NOMO-1 treated with dmso at 0.1 percent for 144 hours (cell line): ENCODE measurements at regions not wholly inside any gene's neighbourhood (a gene's known extent, or its start where the extent isn't known, plus 50 kb on each side); places are given as distances from the start of the nearest gene placed in this dataset.

Experiments
- DNase-seq: peaks from one replicate; lab custom pipeline; 2025; ENCODE audit not compliant: unreplicated experiment; lab: John Stamatoyannopoulos, UW

DNA sequence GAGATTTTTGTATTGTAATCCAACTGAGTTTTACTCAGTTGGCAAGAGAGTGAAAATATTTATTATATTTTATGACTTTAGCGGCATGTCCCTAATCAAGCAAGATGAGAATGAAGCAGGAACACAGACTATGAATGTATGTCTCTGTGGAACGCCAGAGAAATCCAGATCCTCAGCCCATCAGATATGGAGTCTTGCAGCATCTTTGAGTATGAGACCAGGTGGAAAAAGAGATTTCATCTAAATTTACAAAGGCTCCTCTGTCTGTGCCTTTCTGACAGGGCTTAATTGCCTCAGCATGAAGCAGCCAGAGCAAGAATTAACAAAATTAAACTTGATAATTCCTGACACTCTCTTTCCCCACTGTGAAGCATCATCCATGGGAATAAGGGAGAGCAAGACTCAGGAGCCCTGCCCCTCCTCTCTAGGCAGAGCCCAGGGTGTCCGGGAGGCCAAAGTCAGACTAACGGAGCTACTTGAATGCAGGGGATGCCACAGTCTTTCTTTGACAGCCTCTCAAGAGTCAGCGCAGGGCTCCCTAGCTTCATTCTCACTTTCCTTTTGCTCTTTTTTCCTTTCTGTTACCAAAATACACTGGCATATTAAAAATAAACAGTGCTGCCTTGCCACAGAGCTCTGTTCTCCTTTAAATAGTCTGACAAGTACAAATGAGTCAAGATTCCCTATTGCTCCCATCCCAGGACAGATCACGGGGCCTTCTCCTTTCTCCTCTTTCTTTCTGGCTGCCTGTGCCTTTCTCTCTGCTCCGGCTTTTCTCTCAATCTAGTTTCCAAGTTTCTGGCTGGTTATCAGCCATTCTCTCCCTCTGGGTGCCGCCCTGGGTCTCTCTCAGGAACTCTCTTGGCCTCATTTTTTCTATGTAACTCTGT, 132.2 kb upstream of the INHBA start:
- DNase-seq = no peak

DNA sequence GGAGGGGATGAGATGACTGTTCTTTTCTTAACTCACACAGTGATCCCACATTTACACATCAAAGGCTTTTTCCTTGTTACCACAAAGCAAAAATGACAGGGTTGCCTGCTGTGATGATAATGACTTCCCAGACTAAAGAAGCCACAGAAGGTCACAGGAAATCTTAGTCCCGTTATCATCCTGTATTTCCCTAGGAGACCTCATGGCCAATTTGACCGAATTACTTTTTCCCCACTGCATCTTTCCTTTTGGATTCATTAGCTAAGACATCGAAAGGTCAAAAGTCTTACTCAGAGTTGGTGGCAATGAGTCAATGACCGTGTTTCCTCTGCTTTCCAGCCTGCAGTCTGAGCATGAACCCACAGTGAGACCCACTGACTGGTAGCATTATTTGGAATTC, 130.1 kb upstream of the INHBA start:
- no peak for DNase-seq

DNA sequence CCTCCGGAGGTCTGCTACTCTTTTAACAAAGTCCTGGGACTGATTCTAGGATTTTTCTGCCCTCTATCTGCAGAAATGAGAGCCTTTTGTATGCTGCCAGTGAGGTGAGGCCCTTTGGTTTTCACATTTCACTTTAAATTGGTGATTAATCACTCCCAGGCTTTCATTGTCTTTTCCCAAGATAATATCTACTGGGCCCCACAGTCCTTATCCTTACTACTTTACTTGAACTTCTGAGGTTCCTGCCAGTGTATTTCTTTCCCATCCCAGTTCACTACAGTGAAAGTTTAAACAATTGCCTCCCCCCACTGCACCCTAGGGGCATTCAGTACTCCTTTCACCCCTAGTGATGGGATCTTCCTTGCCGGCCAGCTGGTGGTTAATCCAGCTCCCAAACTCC, 127.4 kb upstream of the INHBA start:
- no peak for DNase-seq

DNA sequence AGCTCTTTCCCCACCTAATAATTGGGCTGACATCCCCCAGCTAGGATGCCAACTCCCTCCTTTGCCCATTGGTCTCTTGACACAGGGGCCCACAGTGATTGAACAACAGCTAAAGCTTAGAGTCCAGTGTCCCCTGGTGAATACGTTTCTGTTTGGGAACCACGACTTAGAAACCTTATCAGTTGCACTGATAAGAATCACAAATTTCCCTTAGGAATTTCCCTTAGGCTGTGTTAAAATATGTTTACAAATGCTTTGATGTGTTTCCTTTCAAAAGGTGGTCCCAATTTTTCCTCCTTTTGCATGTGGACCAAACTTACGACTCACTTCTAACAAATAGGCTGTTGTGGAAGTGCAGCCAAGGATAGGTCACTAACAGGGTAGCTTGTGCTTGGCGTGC, 126.0 kb upstream of the INHBA start:
- DNase-seq = no peak

DNA sequence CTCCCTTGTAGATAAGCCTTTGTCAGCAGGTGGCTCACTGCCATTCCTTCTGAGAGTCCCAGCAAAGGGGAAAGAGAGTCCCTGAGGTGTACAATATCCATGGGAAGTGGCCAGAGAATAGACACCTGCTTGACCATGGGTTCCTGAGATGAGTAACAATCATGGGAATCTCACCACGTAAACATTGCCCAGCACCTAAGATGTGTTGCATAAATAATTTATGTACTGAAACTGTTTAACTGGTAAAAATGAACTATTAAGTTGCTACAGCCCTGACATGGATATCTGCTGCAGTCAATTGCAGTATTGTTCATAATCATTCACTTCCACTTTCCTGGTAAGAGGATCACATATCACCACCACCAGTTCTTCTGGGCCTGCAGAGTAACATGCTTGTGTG, 123.8 kb upstream of the INHBA start:
- DNase-seq = no peak

DNA sequence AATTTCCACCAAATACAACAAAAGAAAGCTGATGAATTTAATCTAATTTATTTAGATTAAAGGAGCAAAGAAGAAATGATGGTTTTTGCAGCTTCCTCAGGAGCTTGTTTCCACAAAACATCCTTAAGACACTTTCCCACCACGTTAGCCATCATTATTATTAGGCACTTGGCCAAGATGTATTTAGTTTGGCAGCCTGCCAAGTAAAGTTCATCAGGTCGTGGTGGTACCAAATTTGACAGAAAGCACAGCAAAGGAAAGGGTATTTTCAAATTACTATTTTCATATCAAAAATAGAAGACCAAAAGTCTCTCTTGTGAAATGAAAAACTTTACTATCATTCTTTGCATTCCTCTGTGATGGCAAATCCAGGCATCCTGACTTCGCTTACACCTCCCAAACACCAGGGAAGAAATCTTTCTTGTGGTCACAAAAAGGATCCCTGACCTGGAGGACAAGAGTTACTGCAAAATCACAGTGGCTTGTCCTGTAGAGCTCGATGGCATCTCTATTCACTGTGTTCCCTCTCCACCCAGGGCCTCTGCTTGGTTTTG, 123.1 kb upstream of the INHBA start:
- no peak for DNase-seq

DNA sequence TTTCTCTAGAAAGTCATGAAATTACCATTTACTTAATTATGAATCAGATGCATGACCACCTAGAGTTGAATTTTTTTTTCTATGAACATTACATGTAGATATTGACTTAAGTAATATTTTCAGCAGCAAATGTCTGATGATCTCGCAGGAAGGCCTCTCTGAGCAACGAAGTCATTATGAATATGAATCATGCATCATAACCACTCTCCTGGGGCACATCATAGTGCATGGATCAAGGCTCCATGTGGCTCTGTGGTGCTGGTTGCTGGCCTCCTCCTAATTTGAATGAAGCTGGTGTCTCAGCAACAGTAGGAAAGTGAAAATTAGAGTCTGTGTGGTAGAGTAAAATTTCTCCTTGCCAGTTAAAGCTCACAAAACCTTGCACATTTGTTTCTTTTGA, 121.4 kb upstream of the INHBA start:
- DNase-seq = no peak

DNA sequence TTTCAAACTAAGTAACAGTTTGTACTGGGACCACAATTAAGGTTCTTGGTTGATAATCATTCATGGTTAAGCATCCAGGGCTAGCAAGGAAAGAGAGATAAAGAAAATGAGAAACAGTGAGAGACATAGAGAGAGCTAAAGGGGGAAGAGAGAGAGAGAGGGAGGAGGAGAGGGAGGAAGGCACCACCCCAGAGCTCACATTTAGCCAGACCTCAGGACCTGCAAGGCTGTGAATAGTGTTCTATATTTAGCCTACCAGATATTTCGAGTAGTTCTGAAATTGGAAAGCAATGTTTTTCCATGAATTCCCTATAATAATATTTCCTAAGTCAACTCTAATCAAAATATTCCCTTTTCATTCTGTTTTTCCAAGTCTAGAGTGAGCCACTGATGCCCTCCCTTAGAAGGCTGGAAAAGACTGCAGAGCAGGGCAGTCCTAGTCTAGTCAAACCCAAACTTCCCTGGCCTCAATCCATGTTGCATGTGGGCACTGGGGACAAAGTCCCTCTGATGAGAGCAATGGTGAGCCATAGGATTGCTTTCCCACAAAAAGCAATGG, 119.4 kb upstream of the INHBA start:
- DNase-seq = no peak

DNA sequence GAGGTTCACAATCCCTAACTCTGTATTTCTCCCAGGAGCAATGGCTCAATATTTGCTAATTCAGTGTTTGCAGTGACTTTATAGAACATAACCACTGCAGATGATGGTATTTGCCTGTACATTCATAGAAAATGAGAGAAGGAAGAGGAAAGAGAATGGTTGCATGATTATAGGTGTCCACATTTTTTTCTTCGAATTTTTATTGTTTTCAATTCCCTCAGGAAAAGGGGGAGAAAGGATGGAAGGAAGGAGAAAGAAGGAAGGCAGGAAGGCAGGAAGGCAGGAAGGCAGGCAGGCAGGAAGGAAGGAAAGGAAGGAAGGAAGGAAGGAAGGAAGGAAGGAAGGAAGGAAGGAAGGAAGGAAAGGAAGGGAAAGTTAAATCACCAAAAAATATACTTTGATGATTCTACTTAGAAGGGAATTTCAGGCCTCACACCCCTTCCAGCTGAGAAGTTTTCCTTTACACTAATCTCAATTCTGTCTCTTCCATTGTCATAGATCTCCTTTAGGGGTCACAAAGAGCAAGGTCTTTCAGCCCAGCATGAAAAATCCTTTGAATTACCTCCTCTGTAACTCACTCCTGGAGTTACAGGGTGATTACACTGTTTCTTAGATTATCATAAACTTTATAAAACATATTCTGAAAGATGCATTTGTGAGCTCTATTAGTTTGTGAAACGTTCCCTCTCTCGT, 118.8 kb upstream of the INHBA start:
- no peak for DNase-seq

DNA sequence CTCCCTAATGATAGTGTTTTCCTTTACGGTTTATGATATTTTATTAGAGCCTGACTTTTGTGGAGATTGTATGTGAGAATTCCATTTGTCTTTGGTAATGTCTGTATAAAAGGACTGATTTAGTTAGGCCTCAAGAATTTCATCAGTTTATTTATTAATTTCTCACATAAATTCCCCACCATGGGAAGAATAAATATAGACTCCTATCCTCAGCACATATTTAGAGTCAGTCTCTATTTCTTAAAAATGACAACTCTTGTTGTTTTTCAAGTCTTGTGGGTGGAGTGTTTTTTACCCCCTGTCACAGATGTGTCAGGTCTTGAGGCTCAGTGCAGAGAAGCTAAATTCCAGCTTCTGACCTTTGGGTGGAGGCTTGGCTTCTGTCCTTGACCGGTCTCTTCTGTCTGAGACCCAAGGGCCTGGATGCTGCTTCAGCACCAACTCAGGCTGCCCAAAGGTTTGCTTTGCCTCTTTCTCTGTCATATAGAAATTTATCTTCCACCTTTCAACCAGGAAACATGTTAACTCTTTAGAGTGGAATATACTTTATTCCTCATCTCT, 117.3 kb upstream of the INHBA start:
- no peak for DNase-seq

DNA sequence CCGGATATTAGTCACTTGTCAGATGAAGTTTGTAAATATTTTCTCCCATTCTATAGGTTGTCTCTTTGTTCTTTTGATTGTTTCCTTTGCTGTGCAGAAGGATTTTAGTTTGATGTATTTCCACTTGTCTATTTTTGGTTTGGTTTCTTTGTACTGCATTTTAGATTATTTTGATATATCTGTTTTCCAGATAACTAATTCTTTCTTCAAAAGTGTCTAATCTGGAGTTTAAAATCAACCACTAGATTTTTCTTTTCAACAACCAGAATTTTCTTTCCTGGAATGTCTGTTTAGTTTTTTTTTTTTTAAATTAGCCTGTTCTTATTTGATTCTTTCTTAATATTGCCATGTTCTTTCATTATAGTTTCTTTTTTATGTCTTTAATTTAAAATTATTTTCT, 116.8 kb upstream of the INHBA start:
- DNase-seq = no peak

DNA sequence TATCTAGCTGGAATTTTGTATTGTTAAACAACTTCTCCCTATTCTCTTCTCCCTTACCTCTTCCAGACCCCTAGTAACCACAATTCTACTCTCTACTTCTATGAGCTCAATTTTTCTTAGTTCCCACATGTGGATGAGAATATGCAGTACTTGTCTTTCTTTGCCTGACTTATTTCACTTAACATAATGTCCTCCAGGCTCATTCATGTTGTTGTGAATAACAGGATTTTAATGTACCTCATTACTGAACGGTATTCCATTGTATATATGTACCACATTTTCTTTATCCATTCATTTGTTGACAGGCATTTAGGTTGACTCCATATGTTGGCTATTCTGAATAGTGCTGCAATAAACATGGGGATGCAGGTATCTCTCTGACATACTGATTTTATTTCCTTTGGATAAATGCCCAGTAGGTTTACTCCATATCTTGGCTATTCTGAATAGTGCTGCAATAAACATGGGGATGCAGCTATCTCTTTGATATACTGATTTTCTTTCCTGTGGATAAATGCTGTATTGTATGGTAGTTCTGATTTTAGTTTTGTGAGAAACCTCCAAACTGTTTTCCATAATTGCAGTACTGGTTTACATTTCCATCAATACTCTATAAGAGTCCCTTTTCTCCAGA, 116.0 kb upstream of the INHBA start:
- DNase-seq = no peak

DNA sequence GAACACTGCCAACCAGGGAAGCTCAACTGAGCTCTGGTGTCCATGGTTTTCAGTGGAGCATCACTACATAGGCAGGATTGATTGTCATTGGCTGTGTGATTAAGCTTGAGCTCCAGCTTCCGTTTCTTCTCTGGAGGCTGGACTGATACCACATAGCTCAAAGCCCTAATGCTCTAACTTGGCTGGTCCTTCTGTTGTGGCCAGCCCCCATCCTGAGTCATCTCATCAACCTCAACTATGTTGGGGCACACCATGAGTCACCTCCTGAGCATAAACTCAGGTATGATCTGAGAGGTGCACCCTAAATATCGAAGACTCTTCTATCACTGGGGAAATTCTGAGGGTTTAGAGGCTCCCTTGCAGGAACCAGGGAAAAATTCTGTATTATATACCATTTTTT, 114.5 kb upstream of the INHBA start:
- DNase-seq = no peak

DNA sequence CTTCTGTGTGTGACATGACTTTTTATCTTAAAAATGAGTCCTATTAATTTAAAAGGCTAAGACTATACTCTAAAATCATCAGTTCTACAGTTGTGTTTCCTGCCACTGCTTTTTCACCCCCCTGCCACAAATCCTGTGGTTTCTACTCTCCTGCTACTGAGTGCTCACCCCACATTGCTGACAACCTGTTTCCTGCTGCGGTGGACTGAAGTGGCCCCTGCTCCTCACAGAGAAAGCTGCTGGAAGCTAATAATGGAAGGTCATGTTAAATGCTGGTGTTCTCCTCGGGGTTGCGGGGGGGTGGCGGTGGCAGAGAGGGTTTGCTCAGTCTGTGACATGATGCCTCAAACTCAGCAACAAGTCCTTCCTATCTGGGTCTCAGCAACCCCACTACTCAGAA, 113.2 kb upstream of the INHBA start:
- DNase-seq = peak; percentile 64

DNA sequence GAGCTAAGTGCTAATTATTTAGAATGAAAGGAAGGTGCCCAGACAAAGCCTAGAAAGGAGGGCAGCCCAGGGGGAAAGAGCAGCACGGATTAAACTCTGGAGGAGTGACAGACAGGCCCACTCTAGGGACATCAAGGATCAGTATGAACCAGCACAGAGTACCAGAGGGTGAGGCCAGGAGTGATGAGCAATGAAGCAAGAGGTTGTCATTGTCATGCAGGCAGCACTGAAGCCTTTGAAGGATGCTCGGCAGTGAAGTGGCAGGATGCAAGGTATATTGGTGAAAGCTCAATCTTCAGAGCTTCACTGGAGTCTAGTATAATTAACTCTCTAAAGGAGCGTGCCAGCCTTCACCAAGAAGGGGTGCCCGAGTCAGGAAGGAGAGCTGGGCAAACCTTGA, 112.0 kb upstream of the INHBA start:
- no peak for DNase-seq

DNA sequence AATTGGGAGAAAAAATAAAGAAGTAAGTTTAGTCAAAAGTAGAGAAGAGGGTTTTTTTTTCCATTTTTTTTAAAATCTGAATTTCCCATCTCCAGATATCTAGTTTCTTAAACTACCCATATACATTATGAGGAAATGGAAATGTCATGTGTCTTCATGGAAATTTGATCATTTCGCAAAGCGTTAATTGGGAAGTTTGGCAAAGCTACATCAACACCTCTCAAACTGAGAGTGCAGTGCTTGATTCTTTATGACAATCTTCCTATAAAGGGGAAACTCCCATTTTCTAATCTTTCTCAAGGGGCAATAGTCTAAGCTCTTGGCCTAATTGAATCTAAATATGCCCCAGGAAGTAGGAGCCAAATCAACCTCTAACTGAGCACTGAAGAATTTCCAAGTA, 110.4 kb upstream of the INHBA start:
- no peak for DNase-seq

DNA sequence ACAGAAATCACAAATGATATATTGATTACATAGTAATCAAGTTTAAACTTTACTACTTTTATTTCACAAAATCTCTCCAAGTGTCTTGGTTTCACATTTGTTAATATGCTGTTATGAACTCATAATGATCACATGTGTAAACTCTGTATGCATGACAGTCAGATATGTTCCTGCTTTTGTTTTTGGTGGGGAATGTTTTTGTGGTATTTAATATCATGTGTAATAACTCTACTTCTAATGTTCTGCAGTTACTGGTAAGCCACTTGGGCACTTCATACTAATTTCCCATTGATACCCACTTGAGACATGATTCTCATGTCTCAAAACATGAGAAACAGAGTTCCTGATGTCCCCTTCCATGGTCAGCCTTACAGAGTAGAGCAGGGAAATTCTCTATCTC, 109.1 kb upstream of the INHBA start:
- no peak for DNase-seq

DNA sequence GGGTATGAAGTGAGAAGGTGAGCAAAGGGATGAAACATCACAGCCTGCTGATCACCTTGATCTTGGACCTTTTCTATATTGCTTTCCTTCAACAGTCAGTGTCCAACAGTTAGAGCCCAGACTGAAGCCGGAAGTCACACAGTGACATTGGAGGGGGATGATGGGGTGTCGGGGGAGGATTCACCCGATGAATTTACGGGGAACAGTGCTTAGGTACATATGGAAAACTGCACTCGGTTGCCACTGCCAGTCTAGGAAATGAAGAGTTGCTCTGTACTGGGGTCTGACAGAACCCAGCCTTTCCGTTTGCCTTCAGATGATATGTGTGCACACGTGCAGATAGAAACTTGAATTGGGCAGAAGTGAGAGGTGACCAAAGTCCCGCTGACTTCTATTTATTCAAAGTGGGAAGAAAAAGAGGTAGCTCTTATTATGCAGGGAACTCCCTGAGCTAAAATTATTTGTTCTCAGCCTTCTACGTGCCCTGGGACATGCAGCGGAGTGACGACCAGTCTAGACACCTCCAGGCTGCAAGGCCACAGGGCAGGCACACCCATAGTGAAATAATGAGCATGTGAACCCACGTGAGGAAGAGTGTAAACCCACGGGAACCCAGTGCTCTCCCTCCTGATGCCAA, 107.2 kb upstream of the INHBA start:
- no peak for DNase-seq

DNA sequence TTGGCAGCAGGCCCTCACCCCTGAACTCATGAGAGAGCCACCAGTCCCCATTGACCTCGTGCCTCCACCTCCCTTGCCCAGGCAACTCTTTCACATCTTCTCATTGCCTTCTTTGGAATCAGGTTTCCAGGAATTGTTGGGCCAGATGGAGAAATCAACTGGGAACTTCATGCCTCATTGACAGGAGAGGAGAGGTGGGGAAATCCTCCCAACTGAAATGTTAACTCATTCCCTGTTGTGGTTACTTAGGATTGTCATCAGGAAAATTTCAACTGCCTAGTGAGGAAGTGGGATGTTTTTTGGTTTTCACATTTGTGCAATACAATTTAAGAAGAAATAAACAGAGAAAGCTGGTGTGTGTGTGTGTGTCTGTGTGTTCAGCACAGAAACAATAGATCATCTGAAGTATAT, 106.6 kb upstream of the INHBA start:
- no peak for DNase-seq

DNA sequence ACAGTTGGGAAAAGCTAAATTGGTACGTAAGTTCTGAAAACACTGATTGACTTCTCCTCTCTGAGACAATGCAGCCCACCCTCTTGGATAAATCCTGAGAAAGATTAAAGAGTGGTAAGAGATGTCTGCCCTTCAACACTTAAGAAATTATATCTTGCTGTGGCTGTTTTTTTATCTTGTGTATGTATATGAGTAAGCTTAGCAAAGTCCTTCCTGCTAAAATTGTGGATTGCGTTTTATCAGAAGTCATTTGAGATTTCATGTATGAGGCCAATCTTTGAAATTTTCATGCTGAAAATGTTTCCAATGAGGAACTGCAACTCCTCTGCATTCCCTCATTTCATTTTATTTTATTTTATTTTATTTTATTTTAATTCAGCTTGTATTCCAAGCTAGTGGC, 106.2 kb upstream of the INHBA start:
- no peak for DNase-seq

DNA sequence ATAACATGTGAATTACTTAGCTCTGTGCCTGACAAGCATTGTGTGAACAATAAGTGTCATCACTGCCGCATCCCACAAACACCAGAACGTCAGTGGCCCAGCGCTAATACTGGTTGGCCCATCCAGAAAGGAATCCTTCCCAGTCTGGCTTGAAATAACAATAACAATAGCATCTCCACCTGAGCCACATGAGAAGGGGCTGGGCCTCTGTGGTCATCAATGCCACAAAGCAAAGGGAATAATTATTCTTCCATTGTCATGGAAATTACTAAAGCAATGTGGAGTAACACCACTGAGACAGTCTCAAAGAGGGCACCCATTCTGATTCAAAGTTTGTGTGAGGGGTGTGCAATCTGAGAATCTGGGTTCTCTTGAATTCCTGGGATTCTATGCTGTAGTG, 105.7 kb upstream of the INHBA start:
- no peak for DNase-seq
